ENCODE measurements at regions not wholly inside any gene's neighbourhood (a gene's known extent, or its start where the extent isn't known, plus 50 kb on each side); places are given as distances from the start of the nearest gene placed in this dataset.

- no peak for DNase-seq (ENCODE audit: low spot score)
- no peak for TF ChIP-seq CTCF (conservative IDR thresholded peaks at IDR 0.05; ENCODE audit: low read depth)
- H3K27ac ChIP-seq = no peak overlapping the region
- ChIA-PET CTCF (interaction anchor here (0.5 to 0.6 kb wide), 2 partner anchors 385 to 1542 kb away, joined by 3 to 4 read pairs; no protein-coding TSS in a partner anchor), POLR2A (ENCODE audit: low non-redundant PET) (no interaction called here)
Measured at GRCh38 chr5:3217771-3218495, 377.7 kb upstream of the IRX1 start.

- H3K27ac ChIP-seq = no peak overlapping the region
- POLR2A ChIA-PET (ENCODE audit: low non-redundant PET) = no interaction called here
- no peak for DNase-seq (ENCODE audit: low spot score)
- CTCF ChIA-PET = no interaction called here
- TF ChIP-seq CTCF (conservative IDR thresholded peaks at IDR 0.05; ENCODE audit: low read depth) = no peak
Measured at GRCh38 chr5:3217114-3217513, 378.5 kb upstream of the IRX1 start.

GRCh38 chr5:3216386-3216785, 379.2 kb upstream of the IRX1 start:
- no peak for TF ChIP-seq CTCF (conservative IDR thresholded peaks at IDR 0.05; ENCODE audit: low read depth)
- POLR2A ChIA-PET (ENCODE audit: low non-redundant PET) = no interaction called here
- DNase-seq (ENCODE audit: low spot score) = no peak
- H3K27ac ChIP-seq = no peak overlapping the region
- CTCF ChIA-PET = interaction anchor here (0.6 kb wide), 1 partner anchor 1530 kb away, joined by 3 read pairs; no protein-coding TSS in a partner anchor

GRCh38 chr5:3214838-3215374, 380.7 kb upstream of the IRX1 start:
- CTCF ChIA-PET = no interaction called here
- no peak overlapping the region for H3K27ac ChIP-seq
- DNase-seq (ENCODE audit: low spot score) = no peak
- no peak for TF ChIP-seq CTCF (conservative IDR thresholded peaks at IDR 0.05; ENCODE audit: low read depth)
- POLR2A ChIA-PET (ENCODE audit: low non-redundant PET) = no interaction called here

GRCh38 chr5:3214396-3214795, 381.2 kb upstream of the IRX1 start:
- H3K27ac ChIP-seq = no peak overlapping the region
- TF ChIP-seq CTCF (conservative IDR thresholded peaks at IDR 0.05; ENCODE audit: low read depth) = no peak
- CTCF ChIA-PET = no interaction called here
- no peak for DNase-seq (ENCODE audit: low spot score)
- POLR2A ChIA-PET (ENCODE audit: low non-redundant PET) = no interaction called here

- ChIA-PET POLR2A (ENCODE audit: low non-redundant PET) (no interaction called here), CTCF (no interaction called here)
- no peak for TF ChIP-seq CTCF (conservative IDR thresholded peaks at IDR 0.05; ENCODE audit: low read depth)
- H3K27ac ChIP-seq = no peak overlapping the region
- no peak for DNase-seq (ENCODE audit: low spot score)
Measured at GRCh38 chr5:3212869-3213268, 382.8 kb upstream of the IRX1 start.
